ENCODE measurements at regions not wholly inside any gene's neighbourhood (a gene's known extent, or its start where the extent isn't known, plus 50 kb on each side); places are given as distances from the start of the nearest gene placed in this dataset.

DNA sequence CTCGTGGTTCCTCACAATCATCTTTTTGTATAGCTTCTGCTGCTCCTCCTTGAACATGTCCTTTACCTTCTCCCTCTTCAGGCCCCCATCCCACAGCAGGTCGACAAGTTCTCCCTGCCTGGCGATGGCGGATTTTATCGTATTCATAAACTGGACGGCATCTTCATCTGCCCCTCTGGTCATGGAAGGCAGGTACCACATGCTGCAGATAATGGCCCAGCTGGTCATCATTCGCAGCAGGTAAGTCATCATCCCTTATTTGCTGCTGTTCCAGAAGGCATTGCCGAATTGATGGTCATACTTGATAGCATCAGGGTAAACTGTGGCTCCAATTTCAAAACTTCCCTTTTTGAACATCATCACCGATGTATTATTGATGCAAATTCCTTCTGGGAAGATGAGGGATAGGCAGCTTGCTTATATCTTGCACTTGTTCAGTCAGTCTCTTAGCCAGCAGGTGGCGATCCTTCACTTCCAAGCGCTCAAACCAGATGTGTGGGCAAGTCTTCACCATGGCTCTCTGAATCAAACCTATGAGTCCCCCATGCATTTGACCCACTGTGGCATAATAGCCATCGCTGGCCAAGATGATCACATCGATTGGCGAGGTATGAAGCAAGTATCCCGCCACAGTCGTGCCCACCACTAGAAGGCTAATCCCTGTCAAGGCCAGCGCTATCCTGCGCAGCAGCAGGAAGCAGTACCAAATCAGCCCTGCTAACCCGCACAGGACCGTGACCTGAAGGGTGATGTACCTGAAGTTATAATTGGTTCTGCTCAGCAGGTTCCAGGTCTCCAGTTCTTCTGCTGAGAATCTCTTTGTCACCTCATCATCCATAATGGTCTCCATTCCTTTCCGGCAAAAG lies 381.5 kb upstream of the STXBP6 start (continued):
- no peak for TF ChIP-seq ZNF567 (CRISPR knock-in tag; IDR thresholded peaks at IDR 0.05; ENCODE audit: borderline replicate concordance)
- TF ChIP-seq ZNF737 (CRISPR knock-in tag; IDR thresholded peaks at IDR 0.05; ENCODE audit: borderline replicate concordance): 0 out of 2 replicates have a peak, but pooled peaks have one; percentile 21
- TF ChIP-seq GABPA (IDR thresholded peaks at IDR 0.05; ENCODE audit: low read depth, low read length): peak; percentile 7; the same call in 1 of the 2 replicates
- TF ChIP-seq GABPA (CRISPR knock-in tag; IDR thresholded peaks at IDR 0.05; ENCODE audit: low read depth): no peak
- 0 out of 2 replicates have a peak, but pooled peaks have one; percentile 77 for TF ChIP-seq ZNF251 (CRISPR knock-in tag; IDR thresholded peaks at IDR 0.05)
- TF ChIP-seq SMC3 (IDR thresholded peaks at IDR 0.05; ENCODE audit: low read length): peak; percentile 55; the same call in 1 of the 2 replicates
- TF ChIP-seq U2AF1 (optimal IDR thresholded peaks at IDR 0.05; ENCODE audit: low read depth, low read length): no peak
- no peak for TF ChIP-seq MYNN (CRISPR knock-in tag; IDR thresholded peaks at IDR 0.05; ENCODE audit: low read depth)
- no peak for TF ChIP-seq HDAC6 (IDR thresholded peaks at IDR 0.05; ENCODE audit: low read depth, low read length)
- TF ChIP-seq MXD4 (CRISPR knock-in tag; IDR thresholded peaks at IDR 0.05): no peak
- TF ChIP-seq, protein P1, sequence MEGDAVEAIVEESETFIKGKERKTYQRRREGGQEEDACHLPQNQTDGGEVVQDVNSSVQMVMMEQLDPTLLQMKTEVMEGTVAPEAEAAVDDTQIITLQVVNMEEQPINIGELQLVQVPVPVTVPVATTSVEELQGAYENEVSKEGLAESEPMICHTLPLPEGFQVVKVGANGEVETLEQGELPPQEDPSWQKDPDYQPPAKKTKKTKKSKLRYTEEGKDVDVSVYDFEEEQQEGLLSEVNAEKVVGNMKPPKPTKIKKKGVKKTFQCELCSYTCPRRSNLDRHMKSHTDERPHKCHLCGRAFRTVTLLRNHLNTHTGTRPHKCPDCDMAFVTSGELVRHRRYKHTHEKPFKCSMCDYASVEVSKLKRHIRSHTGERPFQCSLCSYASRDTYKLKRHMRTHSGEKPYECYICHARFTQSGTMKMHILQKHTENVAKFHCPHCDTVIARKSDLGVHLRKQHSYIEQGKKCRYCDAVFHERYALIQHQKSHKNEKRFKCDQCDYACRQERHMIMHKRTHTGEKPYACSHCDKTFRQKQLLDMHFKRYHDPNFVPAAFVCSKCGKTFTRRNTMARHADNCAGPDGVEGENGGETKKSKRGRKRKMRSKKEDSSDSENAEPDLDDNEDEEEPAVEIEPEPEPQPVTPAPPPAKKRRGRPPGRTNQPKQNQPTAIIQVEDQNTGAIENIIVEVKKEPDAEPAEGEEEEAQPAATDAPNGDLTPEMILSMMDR (CRISPR knock-in tag; IDR thresholded peaks at IDR 0.05): peak; percentile 75
- TF ChIP-seq REL (CRISPR knock-in tag; conservative IDR thresholded peaks at IDR 0.05): no peak
- TF ChIP-seq SCMH1 (CRISPR knock-in tag; IDR thresholded peaks at IDR 0.05; ENCODE audit: borderline replicate concordance): 0 out of 2 replicates have a peak, but pooled peaks have one; percentile 75
- TF ChIP-seq XRCC5 (optimal IDR thresholded peaks at IDR 0.05; ENCODE audit: low read length): peak; percentile 63
- TF ChIP-seq, protein P2, sequence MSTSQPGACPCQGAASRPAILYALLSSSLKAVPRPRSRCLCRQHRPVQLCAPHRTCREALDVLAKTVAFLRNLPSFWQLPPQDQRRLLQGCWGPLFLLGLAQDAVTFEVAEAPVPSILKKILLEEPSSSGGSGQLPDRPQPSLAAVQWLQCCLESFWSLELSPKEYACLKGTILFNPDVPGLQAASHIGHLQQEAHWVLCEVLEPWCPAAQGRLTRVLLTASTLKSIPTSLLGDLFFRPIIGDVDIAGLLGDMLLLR (CRISPR knock-in tag; IDR thresholded peaks at IDR 0.05): 0 out of 2 replicates have a peak, but pooled peaks have one; percentile 52
- TF ChIP-seq, protein P3, sequence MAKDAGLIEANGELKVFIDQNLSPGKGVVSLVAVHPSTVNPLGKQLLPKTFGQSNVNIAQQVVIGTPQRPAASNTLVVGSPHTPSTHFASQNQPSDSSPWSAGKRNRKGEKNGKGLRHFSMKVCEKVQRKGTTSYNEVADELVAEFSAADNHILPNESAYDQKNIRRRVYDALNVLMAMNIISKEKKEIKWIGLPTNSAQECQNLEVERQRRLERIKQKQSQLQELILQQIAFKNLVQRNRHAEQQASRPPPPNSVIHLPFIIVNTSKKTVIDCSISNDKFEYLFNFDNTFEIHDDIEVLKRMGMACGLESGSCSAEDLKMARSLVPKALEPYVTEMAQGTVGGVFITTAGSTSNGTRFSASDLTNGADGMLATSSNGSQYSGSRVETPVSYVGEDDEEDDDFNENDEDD (CRISPR knock-in tag; IDR thresholded peaks at IDR 0.05; ENCODE audit: borderline replicate concordance): no peak
- TF ChIP-seq ZNF260 (CRISPR knock-in tag; IDR thresholded peaks at IDR 0.05; ENCODE audit: borderline replicate concordance, low read depth): no peak
- TF ChIP-seq SRF (IDR thresholded peaks at IDR 0.05; ENCODE audit: low read depth, low read length): no peak

Measured in HepG2 (cell line).